ENCODE measurements at regions not wholly inside any gene's neighbourhood (a gene's known extent, or its start where the extent isn't known, plus 50 kb on each side); places are given as distances from the start of the nearest gene placed in this dataset.

- TF ChIP-seq NR2F2 (IDR thresholded peaks at IDR 0.05) (no peak), FOXA2 (IDR thresholded peaks at IDR 0.05) (no peak), MAX (IDR thresholded peaks at IDR 0.05) (no peak), EGR1 (IDR thresholded peaks at IDR 0.05; ENCODE audit: low read depth in 2 of 2) (no peak), JUND (IDR thresholded peaks at IDR 0.05) (no peak), RXRA (IDR thresholded peaks at IDR 0.05) (no peak), RAD21 (IDR thresholded peaks at IDR 0.05) (no peak)
- TF ChIP-seq, protein P1, sequence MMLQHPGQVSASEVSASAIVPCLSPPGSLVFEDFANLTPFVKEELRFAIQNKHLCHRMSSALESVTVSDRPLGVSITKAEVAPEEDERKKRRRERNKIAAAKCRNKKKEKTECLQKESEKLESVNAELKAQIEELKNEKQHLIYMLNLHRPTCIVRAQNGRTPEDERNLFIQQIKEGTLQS (IDR thresholded peaks at IDR 0.05) = no peak
Measured at GRCh38 chr12:84131076-84131475, 781.5 kb downstream of the SLC6A15 start (continued).

DNA sequence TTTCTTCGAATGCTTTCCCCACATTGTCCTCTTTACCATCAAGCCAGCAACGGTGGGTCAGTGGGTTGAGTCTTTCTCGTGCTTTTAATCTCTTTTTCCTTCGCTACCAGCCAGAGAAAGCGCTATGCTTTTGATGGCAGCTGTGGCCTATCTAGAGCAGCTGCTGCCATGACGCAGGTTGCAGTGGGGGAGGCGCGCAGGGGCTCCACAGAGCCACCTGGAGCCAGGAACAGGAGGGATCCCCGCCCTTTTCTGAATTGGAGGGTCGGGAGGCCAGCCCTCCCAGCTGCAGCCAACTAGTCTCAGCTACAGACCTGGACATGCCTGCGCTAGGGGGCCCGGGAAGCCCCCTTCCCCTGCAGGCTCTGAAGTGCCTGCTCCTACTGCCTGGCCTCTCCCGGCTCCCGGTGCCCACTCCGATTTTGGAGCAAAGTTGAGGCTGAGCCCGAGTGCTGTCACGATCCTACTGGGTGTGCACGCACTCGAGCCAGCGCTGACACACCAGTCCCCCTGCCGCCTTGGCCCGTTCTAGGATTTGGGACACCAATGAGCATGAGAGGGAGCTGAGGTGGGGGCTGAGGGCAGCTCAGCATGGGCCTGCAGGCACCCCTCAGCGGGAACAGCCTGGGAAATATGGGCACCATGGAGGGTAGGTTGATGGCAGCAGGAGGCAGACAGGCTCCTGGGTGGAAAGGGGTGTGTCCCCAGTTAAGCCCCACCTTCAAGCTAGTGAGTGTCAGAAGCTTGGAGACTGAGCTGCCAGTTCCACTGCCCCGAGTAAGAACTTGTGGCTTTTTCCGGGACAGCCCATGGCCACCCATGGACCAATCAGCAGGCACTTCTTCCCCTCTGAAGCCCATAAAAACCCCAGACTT lies 784.2 kb downstream of the SLC6A15 start:
- Histone ChIP-seq H3K27ac (ENCODE audit: low read depth in 1 of 2, low read length in 2 of 2) (no peak overlapping the region), H3K36me3 (ENCODE audit: control insufficient read depth in 4 of 4, insufficient read depth in 3 of 4, low read depth in 1 of 4, low read length in 3 of 4) (no peaks in the 10 kb centered on the region), H3K4me3 (ENCODE audit: low read depth in 1 of 3, low read length in 3 of 3) (no peak overlapping the region), H3K27me3 (ENCODE audit: control insufficient read depth in 4 of 4, insufficient read depth in 4 of 4, low read length in 3 of 4) (no peaks in the 10 kb centered on the region), H3K4me1 (ENCODE audit: control insufficient read depth in 4 of 4, insufficient read depth in 4 of 4, low read length in 3 of 4) (no peaks in the 10 kb centered on the region), H3K9me3 (ENCODE audit: control insufficient read depth in 4 of 4, low read length in 3 of 4) (no peaks in the 10 kb centered on the region), H3K9ac (ENCODE audit: low read depth in 1 of 2, low read length in 2 of 2) (no peak overlapping the region)
- WGBS = 71% methylated on average over 25 of the region's 25 CpGs
- DNase-seq (ENCODE audit: low spot score) = no peak
- no peak for TF ChIP-seq EGR1 (IDR thresholded peaks at IDR 0.05; ENCODE audit: low read depth in 2 of 2)
- no peak for TF ChIP-seq YY1 (IDR thresholded peaks at IDR 0.05)
- no peak for TF ChIP-seq TAF1 (conservative IDR thresholded peaks at IDR 0.05)
- TF ChIP-seq, protein P2, sequence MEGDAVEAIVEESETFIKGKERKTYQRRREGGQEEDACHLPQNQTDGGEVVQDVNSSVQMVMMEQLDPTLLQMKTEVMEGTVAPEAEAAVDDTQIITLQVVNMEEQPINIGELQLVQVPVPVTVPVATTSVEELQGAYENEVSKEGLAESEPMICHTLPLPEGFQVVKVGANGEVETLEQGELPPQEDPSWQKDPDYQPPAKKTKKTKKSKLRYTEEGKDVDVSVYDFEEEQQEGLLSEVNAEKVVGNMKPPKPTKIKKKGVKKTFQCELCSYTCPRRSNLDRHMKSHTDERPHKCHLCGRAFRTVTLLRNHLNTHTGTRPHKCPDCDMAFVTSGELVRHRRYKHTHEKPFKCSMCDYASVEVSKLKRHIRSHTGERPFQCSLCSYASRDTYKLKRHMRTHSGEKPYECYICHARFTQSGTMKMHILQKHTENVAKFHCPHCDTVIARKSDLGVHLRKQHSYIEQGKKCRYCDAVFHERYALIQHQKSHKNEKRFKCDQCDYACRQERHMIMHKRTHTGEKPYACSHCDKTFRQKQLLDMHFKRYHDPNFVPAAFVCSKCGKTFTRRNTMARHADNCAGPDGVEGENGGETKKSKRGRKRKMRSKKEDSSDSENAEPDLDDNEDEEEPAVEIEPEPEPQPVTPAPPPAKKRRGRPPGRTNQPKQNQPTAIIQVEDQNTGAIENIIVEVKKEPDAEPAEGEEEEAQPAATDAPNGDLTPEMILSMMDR (IDR thresholded peaks at IDR 0.05; ENCODE audit: low read depth, low read length, missing input control) = no peak
- TF ChIP-seq, protein P1 (IDR thresholded peaks at IDR 0.05) = no peak
- TF ChIP-seq NR2F2 (IDR thresholded peaks at IDR 0.05) = no peak
- TF ChIP-seq, protein P3, sequence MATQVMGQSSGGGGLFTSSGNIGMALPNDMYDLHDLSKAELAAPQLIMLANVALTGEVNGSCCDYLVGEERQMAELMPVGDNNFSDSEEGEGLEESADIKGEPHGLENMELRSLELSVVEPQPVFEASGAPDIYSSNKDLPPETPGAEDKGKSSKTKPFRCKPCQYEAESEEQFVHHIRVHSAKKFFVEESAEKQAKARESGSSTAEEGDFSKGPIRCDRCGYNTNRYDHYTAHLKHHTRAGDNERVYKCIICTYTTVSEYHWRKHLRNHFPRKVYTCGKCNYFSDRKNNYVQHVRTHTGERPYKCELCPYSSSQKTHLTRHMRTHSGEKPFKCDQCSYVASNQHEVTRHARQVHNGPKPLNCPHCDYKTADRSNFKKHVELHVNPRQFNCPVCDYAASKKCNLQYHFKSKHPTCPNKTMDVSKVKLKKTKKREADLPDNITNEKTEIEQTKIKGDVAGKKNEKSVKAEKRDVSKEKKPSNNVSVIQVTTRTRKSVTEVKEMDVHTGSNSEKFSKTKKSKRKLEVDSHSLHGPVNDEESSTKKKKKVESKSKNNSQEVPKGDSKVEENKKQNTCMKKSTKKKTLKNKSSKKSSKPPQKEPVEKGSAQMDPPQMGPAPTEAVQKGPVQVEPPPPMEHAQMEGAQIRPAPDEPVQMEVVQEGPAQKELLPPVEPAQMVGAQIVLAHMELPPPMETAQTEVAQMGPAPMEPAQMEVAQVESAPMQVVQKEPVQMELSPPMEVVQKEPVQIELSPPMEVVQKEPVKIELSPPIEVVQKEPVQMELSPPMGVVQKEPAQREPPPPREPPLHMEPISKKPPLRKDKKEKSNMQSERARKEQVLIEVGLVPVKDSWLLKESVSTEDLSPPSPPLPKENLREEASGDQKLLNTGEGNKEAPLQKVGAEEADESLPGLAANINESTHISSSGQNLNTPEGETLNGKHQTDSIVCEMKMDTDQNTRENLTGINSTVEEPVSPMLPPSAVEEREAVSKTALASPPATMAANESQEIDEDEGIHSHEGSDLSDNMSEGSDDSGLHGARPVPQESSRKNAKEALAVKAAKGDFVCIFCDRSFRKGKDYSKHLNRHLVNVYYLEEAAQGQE (IDR thresholded peaks at IDR 0.05) = no peak
- TF ChIP-seq JUND (IDR thresholded peaks at IDR 0.05) = no peak
- TF ChIP-seq GABPA (IDR thresholded peaks at IDR 0.05 in 1 of 2, conservative IDR thresholded peaks at IDR 0.05 in 1 of 2) = no peak
- TF ChIP-seq RXRA (IDR thresholded peaks at IDR 0.05) = no peak
- no peak for TF ChIP-seq HNF4G (IDR thresholded peaks at IDR 0.05)
- no peak for TF ChIP-seq MAX (IDR thresholded peaks at IDR 0.05)
- TF ChIP-seq HNF4A (conservative IDR thresholded peaks at IDR 0.05) = no peak
